H9 (cell line): ENCODE measurements at regions not wholly inside any gene's neighbourhood (a gene's known extent, or its start where the extent isn't known, plus 50 kb on each side); places are given as distances from the start of the nearest gene placed in this dataset.

Experiments
- DNase-seq: peaks from one replicate; pipeline ENCODE4 v3.0.0-alpha.2; 2017
- H2AFZ ChIP-seq: one replicate; pipeline ENCODE4 v1.6.1; 2013; ENCODE audit warnings: mild to moderate bottlenecking, low read length, control low read depth, moderate library complexity
- H2AK5ac ChIP-seq: 2 replicates; pipeline ENCODE4 v1.6.1; 2013; ENCODE audit warnings: low read length, control low read depth, mixed read lengths; ENCODE audit not compliant: insufficient read length
- H2BK120ac ChIP-seq: one replicate; pipeline ENCODE4 v1.6.1; 2013; ENCODE audit warnings: low read depth, mild to moderate bottlenecking, low read length, control low read depth, inconsistent platforms; ENCODE audit not compliant: poor library complexity, severe bottlenecking
- H2BK12ac ChIP-seq: 2 replicates; pipeline ENCODE4 v1.6.1; 2013; ENCODE audit warnings: low read length, control low read depth, mixed read lengths, low read depth; ENCODE audit not compliant: insufficient read length
- H2BK15ac ChIP-seq: 2 replicates; pipeline ENCODE4 v1.6.1; 2013; ENCODE audit warnings: low read depth, low read length, control low read depth
- H2BK20ac ChIP-seq: one replicate; pipeline ENCODE4 v1.6.1; 2013; ENCODE audit warnings: low read depth, mild to moderate bottlenecking, low read length, control low read depth, inconsistent platforms; ENCODE audit not compliant: poor library complexity, severe bottlenecking
- H2BK5ac ChIP-seq: 2 replicates; pipeline ENCODE4 v1.6.1; 2013; ENCODE audit warnings: low read length, control low read depth, mixed read lengths; ENCODE audit not compliant: insufficient read length
- H3K14ac ChIP-seq: 2 replicates; pipeline ENCODE4 v1.6.1; 2013; ENCODE audit warnings: low read length, control low read depth; ENCODE audit not compliant: insufficient read depth
- H3K18ac ChIP-seq: 2 replicates; pipeline ENCODE4 v1.6.1; 2013; ENCODE audit warnings: low read depth, mild to moderate bottlenecking, mixed read lengths, low read length, control low read depth; ENCODE audit not compliant: insufficient read length
- H3K23ac ChIP-seq: 2 replicates; pipeline ENCODE4 v1.6.1; 2013; ENCODE audit warnings: low read length, control low read depth, mixed read lengths, low read depth; ENCODE audit not compliant: insufficient read length
- H3K23me2 ChIP-seq: 2 replicates; pipeline ENCODE4 v1.6.1; 2013; ENCODE audit warnings: low read depth, mild to moderate bottlenecking, mixed read lengths, low read length, control low read depth; ENCODE audit not compliant: insufficient read length, poor library complexity, severe bottlenecking
- H3K27ac ChIP-seq: 2 replicates; pipeline ENCODE4 v1.5.1; 2013; ENCODE audit warnings: low read length, control low read depth, mixed read lengths, low read depth; ENCODE audit not compliant: insufficient read length
- H3K27me3 ChIP-seq: 2 replicates; pipeline ENCODE4 v1.6.1; 2013; ENCODE audit warnings: low read length, control low read depth, inconsistent platforms; ENCODE audit not compliant: insufficient read depth
- H3K4ac ChIP-seq: 2 replicates; pipeline ENCODE4 v1.6.1; 2013; ENCODE audit warnings: low read depth, mild to moderate bottlenecking, control low read depth, inconsistent platforms, low read length, moderate library complexity
- H3K4me1 ChIP-seq: 2 replicates; pipeline ENCODE4 v1.6.1; 2013; ENCODE audit warnings: low read length, control low read depth, inconsistent platforms; ENCODE audit not compliant: insufficient read depth
- H3K4me2 ChIP-seq: 2 replicates; pipeline ENCODE4 v1.6.1; 2013; ENCODE audit warnings: low read length, control low read depth, mixed read lengths; ENCODE audit not compliant: insufficient read length, insufficient read depth
- H3K56ac ChIP-seq: 2 replicates; pipeline ENCODE4 v1.6.1; 2013; ENCODE audit warnings: low read depth, mild to moderate bottlenecking, mixed read lengths, low read length, control low read depth; ENCODE audit not compliant: insufficient read length
- H3K79me1 ChIP-seq: 2 replicates; pipeline ENCODE4 v1.6.1; 2013; ENCODE audit warnings: low read depth, mild to moderate bottlenecking, moderate library complexity, low read length, control low read depth, inconsistent platforms; ENCODE audit not compliant: insufficient read depth, poor library complexity, severe bottlenecking
- H3K79me2 ChIP-seq: 2 replicates; pipeline ENCODE4 v1.6.1; 2013; ENCODE audit warnings: low read length, control low read depth, inconsistent platforms; ENCODE audit not compliant: insufficient read depth
- H3K9ac ChIP-seq: 2 replicates; pipeline ENCODE4 v1.6.1; 2013; ENCODE audit warnings: low read length, control low read depth, mixed read lengths; ENCODE audit not compliant: insufficient read length; ENCODE audit errors: extremely low read depth
- H3K9me3 ChIP-seq: one replicate; pipeline ENCODE4 v1.6.1; 2013; ENCODE audit warnings: low read depth, low read length, inconsistent platforms; ENCODE audit not compliant: control insufficient read depth
- H3T11ph ChIP-seq: one replicate; pipeline ENCODE4 v1.6.1; 2013; ENCODE audit warnings: mild to moderate bottlenecking, low read length, control low read depth, inconsistent platforms
- H4K20me1 ChIP-seq: one replicate; pipeline ENCODE4 v1.6.1; 2013; ENCODE audit not compliant: control insufficient read depth, insufficient read length, insufficient read depth
- H4K5ac ChIP-seq: 2 replicates; pipeline ENCODE4 v1.6.1; 2013; ENCODE audit warnings: low read depth, mild to moderate bottlenecking, mixed read lengths, low read length, control low read depth; ENCODE audit not compliant: insufficient read length
- H4K8ac ChIP-seq: replicated peaks from 2 replicates; pipeline ENCODE4 v1.6.1; 2013; ENCODE audit warnings: low read length, control low read depth, mixed read lengths, low read depth; ENCODE audit not compliant: insufficient read length
- H4K91ac ChIP-seq: 2 replicates; pipeline ENCODE4 v1.6.1; 2013; ENCODE audit warnings: low read depth, mild to moderate bottlenecking, moderate library complexity, mixed read lengths, low read length, control low read depth; ENCODE audit not compliant: insufficient read length
- H3K27ac Mint-ChIP-seq, 3 experiments: 2 replicates in 2 of 3; 3 replicates in 1 of 3; pipeline ENCODE4 v1.8.0; 2020 to 2021; ENCODE audit warnings: mixed read lengths in 3 of 3, mild to moderate bottlenecking in 1 of 3, moderate library complexity in 1 of 3
- H3K27me3 Mint-ChIP-seq: 2 replicates; pipeline ENCODE4 v1.8.0; 2021; ENCODE audit warnings: low read depth, mild to moderate bottlenecking, moderate library complexity, mixed read lengths
- H3K36me3 Mint-ChIP-seq, 3 experiments: 2 replicates in 2 of 3; 3 replicates in 1 of 3; pipeline ENCODE4 v1.8.0; 2020 to 2021; ENCODE audit warnings: low read depth in 3 of 3, mixed read lengths in 3 of 3; ENCODE audit not compliant: insufficient read depth in 1 of 3
- H3K4me1 Mint-ChIP-seq, 2 experiments: 2 replicates each; pipeline ENCODE4 v1.8.0; 2020; ENCODE audit warnings: mixed read lengths in 2 of 2
- H3K4me3 Mint-ChIP-seq, 2 experiments: 2 replicates in 1 of 2; 3 replicates in 1 of 2; pipeline ENCODE4 v1.8.0; 2020 to 2021; ENCODE audit warnings: mild to moderate bottlenecking in 2 of 2, mixed read lengths in 2 of 2, moderate library complexity in 1 of 2
- H3K9me3 Mint-ChIP-seq, 2 experiments: 2 replicates in 1 of 2; 3 replicates in 1 of 2; pipeline ENCODE4 v1.8.0; 2020; ENCODE audit warnings: mild to moderate bottlenecking in 2 of 2, mixed read lengths in 2 of 2, moderate library complexity in 1 of 2
- CTCF ChIP-seq: fragments of 200-600 bp; sonication (generic); conservative IDR thresholded peaks from 3 replicates; pipeline ENCODE4 v1.8.0; 2021; ENCODE audit warnings: antibody characterized with exemption, mild to moderate bottlenecking

- peaks cover 8 to 22% of the 10 kb centered on the region in 2 experiments for H3K4me1 Mint-ChIP-seq
- no peak overlapping the region for H3K27ac Mint-ChIP-seq
- no peak overlapping the region for H2BK120ac ChIP-seq
- H2BK20ac ChIP-seq, result no peak overlapping the region
- no peak overlapping the region for H3K4me2 ChIP-seq
- H3K79me1 ChIP-seq, result no peaks in the 10 kb centered on the region
- no peak overlapping the region for H2AK5ac ChIP-seq
- H2BK5ac ChIP-seq, result no peak overlapping the region
- H3K9me3 ChIP-seq, result no peaks in the 10 kb centered on the region
- H4K8ac ChIP-seq, result no peak overlapping the region
- no peaks in the 10 kb centered on the region for H3K79me2 ChIP-seq
- H3K14ac ChIP-seq, result no peak overlapping the region
- no peak overlapping the region for H3T11ph ChIP-seq
- no peak overlapping the region for H2BK12ac ChIP-seq
- H3K23ac ChIP-seq, result no peak overlapping the region
- H3K9ac ChIP-seq, result no peak overlapping the region
- H4K5ac ChIP-seq, result no peak overlapping the region
- H3K36me3 Mint-ChIP-seq, result no peaks in the 10 kb centered on the region
- no peak for DNase-seq
- H2AFZ ChIP-seq, result no peak overlapping the region
- no peak overlapping the region for H3K56ac ChIP-seq
- no peak overlapping the region for H2BK15ac ChIP-seq
- H3K23me2 ChIP-seq, result peaks cover 2% of the 10 kb centered on the region
- no peak for TF ChIP-seq CTCF
- H3K4ac ChIP-seq, result no peak overlapping the region
- no peaks in the 10 kb centered on the region; the same call in 1 of the 2 replicates for H3K4me1 ChIP-seq
- no peaks in the 10 kb centered on the region for H4K20me1 ChIP-seq
- no peak overlapping the region for H4K91ac ChIP-seq
- peaks cover 0 to 8% of the 10 kb centered on the region in 2 experiments; a peak in 3 of 5 replicates for H3K9me3 Mint-ChIP-seq
- no peak overlapping the region for H3K27ac ChIP-seq
- H3K27me3 ChIP-seq, result no peaks in the 10 kb centered on the region; the same call in 1 of the 2 replicates
- H3K18ac ChIP-seq, result no peak overlapping the region
- H3K27me3 Mint-ChIP-seq, result peaks cover 2% of the 10 kb centered on the region
- H3K4me3 Mint-ChIP-seq, result no peak overlapping the region
Observed at GRCh38 chr2:378364-378763, 90.5 kb upstream of the ALKAL2 start.
